T-helper 2 cell treated with Interferon-gamma antibody and Interleukin-4, amounts not matched to agents 100 ng/mL and 5 ng/mL, for 36 hours (primary cell): ENCODE measurements at regions not wholly inside any gene's neighbourhood (a gene's known extent, or its start where the extent isn't known, plus 50 kb on each side); places are given as distances from the start of the nearest gene placed in this dataset.

ENCODE experiments used
- intact Hi-C: fragments of 100-400 bp; cut with micrococcal nuclease; formaldehyde crosslinking; loops from one replicate; pipeline ENCODE4 v1.15.1; 2023

DNA sequence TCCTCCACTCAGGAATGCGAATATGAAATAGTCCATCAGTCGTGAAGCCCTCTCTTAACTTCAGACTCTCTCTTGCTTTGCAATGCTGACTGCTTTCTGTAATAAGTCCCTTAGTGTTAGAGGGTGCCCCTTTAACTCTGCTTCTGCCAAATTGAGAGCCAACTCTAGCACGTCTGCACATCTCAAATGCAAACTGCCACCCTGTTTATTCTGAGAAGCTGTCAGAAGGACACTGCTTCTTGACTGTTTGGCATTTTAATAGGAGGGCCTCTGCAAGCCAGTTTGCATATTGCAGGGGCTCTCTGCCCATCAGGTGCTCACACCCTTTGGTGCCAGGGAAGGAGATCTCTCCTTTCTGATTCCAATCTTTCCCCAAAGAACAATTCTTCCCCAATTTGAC lies 589.8 kb upstream of the CDH4 start:
- intact Hi-C loops: no loop called here

DNA sequence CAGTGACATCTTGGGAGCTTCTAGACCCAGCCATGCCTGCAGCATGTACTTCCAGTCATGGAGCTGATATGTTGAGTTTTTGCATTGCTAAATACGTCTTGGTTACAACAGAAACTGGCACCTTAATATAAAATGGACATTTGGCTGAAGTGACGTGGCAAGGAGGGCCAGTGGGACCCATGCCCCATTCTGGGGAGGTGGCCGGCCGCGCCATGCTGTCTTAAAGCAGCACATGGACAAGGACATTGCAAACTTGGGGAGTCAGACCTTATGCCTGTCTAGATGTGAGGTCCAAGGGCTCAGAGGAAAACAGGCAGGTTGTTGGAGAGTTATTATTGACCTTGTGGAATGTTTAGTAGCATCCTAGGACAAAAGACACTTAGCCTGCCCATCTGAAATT lies 588.0 kb upstream of the CDH4 start:
- intact Hi-C loops: no loop called here

DNA sequence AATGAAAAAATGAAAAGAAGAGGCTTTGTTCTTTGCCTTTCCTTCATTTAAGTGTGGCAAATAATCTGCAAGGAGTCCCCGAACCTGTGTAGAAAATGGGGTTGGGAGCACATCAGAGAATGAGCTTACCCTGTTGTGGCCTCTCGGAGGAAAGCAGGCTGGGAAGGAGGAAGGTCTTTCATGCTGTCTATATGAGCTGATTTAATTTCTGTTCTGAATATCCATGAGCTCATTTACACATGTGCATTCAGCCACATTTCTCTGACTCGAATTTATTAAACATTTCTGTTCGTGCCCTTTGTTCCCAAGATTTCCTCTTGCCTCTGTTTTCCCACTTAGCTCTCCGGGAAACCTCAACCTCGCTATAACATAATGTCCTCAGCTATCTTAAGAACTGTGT lies 584.4 kb upstream of the CDH4 start:
- intact Hi-C loops: no loop called here

DNA sequence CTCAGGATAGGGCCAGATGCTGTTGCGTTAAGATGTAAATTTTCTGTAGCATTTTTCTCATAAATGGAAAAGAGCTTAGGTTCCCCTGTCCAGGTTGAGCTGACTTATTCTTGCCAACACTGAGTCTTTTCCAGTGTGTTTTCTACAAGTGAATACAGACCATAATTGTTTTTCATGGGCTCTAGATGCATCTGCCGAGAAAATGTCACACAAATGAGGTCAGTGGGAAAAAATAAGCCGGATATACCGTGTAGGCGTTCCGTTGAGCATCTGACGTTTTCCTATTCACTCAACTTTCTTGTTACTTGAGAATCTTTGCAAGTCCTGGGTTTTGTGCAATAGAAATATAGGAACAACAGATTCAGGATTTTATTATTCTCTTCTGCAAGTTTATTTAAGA lies 582.9 kb upstream of the CDH4 start:
- intact Hi-C loops: no loop called here

DNA sequence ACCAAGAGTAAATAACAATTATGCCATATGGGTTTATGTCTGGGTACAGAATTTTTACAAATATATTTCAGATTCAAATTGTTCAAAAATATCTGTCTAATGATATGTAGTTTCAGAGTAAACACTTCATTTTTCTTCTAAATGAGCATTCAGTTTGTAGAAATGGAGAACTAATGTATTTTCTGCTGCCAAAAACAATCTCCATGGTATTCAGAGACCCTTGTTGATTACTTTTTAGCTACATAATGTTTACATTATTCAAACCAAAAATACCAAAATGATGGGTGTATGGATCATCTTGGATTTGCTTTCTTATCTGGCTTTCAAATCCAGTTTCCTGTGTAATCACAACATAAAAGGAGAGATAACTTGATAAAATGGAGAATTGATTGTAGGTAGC lies 576.0 kb upstream of the CDH4 start:
- intact Hi-C loops: no loop called here

DNA sequence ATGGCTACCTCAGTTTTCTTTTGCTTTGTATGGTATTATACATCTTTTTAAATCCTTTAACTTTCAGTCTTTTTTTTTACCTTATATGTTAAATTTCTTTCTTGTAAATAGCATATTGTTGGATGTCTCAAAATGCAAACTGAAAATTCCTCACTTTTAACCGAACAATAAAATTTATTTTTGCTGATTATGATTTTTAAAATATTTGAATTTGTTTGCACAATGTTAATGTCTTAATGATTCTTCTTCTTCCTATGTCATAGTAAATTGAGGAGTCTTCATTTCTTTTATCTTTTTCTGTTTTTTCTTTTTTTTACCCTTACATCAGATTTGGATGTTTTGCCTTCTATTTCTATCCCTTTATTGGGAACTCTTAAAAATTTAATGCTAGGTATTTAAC lies 574.2 kb upstream of the CDH4 start:
- intact Hi-C loops: no loop called here

DNA sequence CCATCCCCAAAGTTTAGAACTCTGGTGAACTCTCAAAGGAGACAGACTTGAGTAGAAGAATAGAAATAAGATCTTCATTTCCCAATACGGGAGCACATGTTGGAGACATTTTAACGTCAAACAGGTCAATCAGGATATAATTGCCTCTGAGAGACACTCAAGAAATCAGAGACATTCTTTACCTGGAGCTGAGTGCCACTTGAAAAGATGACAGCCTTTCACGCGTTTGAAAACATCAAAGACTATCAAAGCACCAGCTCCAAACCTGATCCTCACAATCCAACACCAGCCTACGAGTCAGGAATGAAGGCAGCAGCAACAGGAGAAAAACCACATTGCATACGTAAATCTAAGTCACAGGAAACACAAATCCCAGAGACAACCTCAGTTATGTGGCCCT lies 571.5 kb upstream of the CDH4 start:
- intact Hi-C loops: no loop called here

DNA sequence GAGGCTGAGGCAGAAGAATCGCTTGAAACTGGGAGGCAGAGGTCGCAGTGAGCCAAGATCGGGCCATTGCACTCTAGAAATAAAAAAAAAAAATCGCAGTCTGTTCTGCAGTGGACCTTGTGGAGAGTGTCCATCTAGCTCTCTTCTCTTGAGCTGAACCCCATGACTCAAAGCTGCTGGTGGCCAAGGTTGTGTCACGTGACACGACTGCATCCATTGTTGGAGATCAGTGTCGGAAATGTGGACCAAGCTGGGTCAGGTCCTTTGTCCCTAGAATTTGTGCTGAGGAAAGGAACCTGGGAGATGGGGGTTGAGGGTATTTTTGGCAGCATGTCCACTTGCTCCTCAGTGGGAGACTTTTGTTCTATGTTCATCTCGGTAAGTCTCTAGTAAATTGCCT lies 564.8 kb upstream of the CDH4 start:
- intact Hi-C loops: no loop called here

DNA sequence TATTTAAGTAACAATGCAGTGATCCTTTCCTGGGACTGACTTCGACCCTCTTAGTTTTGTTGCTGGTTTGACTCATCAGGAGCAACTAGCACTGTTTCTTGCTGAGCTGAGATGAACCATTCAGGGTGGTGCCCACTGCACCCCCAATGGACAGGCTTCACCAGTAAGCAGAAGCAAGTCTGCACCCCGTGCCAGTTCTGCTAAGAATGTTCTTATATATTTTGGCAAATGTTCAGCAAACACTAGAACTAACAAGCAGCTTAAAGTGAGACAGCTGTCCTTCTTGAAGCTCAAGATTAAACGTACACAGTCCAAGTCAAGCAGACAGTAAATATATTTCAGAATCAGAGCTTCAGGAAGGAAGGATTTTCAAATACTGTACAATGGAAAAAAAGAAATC lies 561.3 kb upstream of the CDH4 start:
- intact Hi-C loops: no loop called here

DNA sequence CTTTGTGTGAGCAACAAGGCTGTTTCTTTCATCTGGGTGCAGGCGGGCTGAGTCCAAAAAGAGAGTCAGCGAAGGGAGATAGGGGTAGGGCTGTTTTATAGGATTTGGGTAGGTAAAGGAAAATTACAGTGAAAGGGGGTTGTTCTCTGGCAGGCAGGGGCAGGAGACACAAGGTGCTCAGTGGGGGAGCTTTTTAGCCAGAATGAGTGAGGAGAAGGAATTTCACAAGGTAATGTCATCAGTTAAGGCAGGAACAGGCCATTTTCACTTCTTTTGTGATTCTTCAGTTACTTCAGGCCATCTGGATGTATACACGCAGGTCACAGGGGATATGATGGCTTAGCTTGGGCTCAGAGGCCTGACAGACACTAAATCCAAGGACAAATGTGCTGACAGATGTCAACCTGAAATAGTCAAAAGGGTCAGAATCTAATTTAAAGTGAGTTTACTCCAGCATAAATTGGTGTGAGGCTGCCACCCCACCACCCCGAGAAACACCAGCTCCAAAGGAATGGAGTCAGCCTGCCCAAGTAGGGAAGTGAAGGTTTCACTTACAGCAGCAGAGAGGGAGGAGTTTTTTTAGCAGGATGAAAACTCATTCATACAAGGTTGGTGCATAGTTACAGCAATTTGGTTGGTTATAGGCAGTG lies 560.0 kb upstream of the CDH4 start:
- intact Hi-C loops: no loop called here

DNA sequence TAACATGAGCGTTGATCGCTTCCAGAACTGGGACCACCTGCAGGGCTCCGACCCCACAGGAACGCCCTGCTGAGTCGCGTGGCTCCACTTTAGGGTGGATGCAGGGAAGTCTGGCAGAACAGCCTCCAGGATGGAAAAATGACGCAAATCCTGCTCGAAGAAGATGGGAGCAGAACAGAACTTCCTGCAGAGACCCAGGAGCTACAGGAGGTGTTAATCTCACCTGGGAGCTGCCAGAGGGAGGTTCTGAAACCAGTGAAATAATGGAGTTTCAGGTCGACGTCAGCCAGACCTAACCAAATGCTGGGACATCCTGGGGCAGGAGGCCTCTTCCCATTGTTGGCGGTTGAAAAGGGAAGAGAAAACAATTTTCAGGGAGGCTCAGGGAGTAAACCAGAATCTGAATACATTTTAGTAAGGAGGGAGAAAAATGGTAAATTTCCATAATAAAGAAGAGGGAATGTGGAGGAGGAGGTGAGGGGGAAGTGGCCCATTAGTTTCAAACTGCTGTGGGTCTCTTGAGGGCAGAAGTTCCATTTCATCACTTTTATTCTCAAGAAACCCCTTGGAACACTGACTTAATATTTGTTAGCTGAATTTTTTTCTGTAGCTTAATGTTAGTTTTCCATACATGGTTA lies 558.4 kb upstream of the CDH4 start:
- intact Hi-C loops: no loop called here

DNA sequence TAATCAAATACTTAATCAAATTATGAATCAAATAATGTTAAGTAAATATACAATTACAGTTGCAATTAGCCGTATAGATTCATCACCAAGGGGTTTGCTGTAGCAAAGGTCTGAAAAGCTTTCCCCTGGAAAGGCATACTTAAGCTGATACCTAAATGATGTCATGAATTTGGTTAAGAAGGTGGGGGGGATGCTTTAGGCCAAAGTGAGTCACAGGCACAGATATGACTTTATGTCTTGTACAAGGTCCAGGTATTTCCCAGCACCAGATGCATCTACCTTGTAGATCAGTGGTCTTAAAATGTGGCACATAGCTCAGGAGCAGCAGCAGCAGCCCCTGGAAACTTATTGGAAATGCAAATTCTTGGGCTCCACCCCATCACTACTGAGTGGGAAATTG lies 557.3 kb upstream of the CDH4 start:
- intact Hi-C loops: no loop called here

DNA sequence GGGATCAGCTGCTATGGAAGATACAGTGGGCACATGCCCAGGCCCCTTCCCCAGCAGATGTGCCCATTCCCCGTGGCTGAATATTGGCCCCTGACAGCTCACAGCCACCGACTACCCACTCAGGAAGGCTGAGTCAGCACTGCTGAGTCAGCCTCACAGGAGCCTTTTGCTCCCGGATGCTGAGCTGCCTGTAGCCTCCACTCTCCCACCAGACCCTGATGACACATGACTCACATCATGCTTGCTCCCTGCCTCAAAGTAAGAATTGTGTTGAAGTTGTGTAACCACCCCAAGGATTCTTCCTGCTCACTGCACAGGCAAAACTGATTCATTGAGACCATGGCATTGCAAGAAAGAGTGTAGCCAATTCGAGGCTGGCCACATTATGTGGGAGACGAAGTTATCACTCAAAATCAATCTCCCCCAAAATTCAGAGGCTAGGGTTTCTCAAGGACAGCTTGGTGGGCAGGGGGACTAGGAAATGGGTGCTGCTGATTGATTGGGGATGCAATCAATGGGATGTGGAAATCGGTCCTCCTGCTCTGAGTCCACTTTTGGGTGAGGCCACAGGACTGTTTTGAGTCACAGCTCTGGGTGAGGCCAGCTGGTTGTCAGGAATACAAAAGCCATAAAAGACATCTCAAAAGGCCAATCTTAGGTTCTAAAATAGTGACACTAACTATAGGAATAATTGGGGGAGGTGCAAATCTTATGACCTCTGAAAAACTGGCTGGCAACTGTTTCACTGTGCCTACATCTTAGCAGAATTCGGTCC lies 556.6 kb upstream of the CDH4 start:
- intact Hi-C loops: no loop called here

DNA sequence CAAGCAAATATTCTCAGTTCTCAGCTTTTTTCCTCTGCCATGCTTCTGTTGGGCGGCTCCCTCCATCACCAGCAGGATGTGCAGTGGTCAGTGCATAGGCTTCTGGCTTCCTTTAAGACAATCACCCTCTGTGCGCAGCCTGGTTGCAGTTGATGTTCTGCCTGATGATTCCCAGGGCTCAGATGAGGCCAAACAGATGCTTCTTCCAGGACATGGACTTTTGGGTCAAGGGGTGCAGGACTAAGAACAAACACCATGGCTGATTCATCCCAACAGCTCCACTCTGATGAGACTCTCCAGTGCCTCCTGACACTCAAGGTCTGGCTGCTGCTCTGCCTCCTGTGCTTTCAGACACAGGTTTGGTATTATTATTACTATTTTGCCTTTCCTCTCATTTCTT lies 554.8 kb upstream of the CDH4 start:
- intact Hi-C loops: no loop called here

DNA sequence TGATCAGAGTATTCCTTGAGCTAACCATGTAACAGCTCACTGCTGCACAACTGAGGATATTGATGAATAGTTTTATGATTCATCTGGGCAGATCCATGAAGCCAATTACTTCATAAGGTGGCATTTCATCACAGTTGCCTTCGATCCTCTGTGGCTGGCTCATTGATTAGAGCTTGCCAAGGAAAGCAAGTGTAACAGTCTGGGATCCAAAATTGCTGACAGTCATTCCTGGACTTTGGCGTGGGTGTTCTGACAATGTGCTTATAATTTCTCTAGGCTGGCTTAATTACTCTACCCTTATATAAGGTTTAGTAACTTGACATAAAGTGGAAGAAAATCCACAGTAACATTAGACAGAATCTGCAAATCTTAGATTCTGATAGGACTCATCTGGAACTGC lies 551.3 kb upstream of the CDH4 start:
- intact Hi-C loops: no loop called here

DNA sequence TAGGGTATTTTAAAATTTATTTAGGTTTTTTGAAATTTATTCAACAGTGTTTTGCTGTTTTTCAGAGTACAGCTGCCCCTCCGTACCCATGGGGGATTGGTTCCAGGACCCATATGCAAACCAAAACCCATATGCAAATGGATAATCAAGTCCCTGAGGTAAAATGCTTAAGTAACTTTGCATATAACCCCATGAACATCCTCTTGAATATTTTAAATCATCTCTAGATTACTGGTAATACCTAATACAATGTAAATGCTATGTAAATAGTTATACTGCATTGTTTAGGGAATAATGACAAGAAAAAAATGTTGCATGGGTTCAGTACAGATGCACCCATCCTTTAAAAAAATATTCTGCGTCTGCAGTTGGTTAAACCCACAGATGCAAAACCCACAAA lies 547.9 kb upstream of the CDH4 start:
- intact Hi-C loops: no loop called here

DNA sequence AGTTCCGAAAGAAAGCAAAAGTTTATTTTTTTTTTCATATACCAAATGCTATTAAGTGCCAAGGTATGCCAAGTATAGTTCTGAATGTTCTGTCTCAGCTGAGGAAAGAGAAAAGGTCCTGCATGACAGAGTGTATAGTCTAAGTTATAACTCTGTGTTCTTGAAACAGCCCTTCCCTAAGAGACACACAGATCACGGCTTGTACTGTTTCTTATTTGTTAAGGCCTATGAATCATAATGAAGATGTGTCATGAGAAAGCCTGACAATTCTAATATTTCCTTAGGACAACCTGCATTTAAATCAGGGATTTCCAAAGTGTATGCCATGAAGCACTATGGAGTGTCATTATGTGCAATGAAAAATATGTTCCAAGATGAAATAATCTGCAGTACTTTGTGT lies 538.7 kb upstream of the CDH4 start:
- intact Hi-C loops: no loop called here

DNA sequence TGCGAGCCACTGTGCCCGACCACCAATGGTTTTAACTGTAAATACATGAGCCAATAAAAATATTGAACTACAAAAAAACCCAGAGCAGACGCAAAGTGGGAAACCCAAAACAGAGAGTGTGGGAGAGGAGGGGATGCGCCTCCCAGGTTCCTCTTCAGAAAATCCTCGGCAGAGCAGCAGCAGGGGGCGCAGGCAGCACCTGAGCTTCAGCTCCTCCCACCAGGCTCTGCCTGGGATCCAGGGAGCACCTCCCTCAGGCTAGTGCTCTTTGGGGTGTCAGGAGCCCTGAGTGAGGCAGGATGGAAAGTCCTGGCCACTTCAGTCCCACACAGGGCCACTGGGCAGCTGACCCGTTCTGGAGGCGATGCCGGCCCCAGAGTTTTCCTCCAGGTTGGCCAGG lies 536.9 kb upstream of the CDH4 start:
- intact Hi-C loops: no loop called here

DNA sequence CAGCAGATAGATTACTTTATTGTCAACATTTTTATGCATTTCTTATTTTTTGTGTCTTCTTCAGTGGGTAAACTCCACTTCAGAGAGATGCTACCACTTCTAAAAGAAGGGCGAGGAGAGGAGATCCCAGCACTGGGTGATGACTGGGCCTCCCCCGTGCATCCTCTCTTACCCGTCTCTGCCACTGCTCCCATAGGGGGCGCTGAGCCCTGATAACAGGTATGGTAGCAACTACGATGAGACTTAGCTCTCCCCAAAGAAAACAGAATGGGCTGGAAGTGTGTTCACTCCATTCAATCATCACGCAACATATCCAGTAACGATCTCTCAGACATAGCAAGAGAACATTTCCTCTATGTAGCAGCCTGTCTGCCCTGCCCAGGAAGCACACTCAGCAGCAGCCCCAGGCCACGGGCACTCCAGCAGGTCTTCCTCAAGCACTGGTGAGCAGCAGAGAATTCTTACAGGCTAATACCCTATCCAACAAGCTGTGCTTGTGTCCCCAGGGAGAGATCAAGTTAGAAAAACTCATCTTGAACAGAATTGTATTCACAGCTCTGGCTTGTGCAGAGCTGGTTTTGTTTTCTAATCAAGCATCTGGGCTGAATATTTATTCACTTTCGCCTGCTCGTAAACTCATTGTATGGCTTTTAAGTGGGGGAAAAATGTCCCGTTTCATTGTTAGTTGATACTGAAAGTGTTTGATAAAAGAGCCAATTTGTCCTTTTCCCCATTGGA lies 533.1 kb upstream of the CDH4 start:
- intact Hi-C loops: no loop called here

DNA sequence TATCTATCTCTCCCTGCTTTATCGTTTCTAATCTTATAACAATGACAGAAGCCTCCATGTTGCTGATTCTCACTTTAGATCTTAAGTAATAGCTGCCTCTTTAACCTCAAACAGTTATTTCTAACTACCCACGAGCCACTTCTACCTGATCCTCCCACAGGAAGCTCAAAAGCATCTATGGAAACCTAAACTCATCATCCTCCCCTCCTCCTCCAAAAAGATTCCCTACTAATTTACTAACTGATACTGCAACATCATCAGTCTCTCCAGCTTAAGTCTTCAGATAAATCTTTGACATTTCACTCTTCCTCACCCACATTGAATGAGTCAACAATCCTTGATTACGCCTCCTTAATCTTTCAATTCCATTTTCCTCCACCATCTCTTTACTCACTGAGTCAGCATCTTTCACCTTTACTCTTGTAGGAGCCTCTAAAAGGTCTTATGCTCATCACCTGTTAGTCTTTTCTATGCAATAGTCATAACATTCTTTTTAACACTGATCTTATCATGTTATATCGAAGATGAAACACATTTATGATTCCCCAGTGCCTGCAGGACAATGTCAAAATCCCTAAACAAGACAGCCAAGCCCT lies 526.7 kb upstream of the CDH4 start:
- intact Hi-C loops: no loop called here

DNA sequence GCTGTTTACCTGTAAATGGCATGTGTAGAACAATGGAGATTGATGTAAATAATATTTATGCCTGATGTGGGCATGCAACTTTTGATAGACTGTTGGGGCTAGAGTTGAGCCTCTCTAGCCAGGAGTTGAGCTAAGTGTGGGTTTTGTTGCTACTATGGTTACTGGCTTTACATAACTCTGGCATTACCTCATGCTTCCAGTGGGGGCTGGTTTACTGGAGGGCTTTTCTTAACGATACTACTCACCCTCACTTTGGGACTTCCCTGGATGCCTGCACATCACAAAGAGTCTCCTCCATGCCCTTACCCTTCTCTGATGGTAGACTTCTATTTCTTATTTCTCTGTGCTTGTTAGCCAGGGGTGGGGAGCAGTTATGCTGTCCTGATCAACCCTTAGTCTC lies 524.6 kb upstream of the CDH4 start:
- intact Hi-C loops: no loop called here

DNA sequence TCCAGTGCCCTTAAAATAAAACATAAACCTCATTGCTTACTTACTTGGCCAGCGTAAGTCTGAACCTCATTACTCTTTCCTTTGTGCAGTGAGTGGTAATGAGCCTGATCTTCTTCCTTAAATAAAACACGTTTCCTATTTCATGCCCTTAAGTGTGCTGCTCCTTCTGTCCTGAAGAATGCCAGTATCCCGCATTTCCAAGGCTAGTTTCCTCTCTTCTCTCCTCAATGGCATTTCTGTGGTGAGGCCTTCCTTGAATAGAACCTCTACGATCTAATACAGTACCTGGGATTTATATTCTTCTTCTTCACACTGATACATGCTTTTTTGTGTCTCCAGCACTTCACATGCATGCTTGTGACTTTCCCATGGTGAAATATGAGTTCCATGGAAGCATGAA lies 523.4 kb upstream of the CDH4 start:
- intact Hi-C loops: no loop called here
